Stimulated activated naive CD8-positive, alpha-beta T cell treated with anti-CD3 and anti-CD28 coated beads, Interleukin-15, amount 100 ng/mL, for 72 hours (primary cell): ENCODE measurements at regions not wholly inside any gene's neighbourhood (a gene's known extent, or its start where the extent isn't known, plus 50 kb on each side); places are given as distances from the start of the nearest gene placed in this dataset.
"Not testable (repeated sequence)": the region's sequence is repeated elsewhere in the genome, so short reads cannot be mapped to it uniquely, and the experiment has no call there.

ENCODE experiments used
- ATAC-seq: fragments of 150-1000 bp; cut with Tn5 transposase; 2 replicates; pipeline ENCODE4 v1.10.0; 2021; ENCODE audit warnings: mild to moderate bottlenecking, moderate library complexity
- DNase-seq, 2 donors: peaks; one replicate each; pipeline ENCODE4 v3.0.0; 2021 to 2022
- H3K27ac Mint-ChIP-seq, 2 donors: one replicate each; pipeline ENCODE4 v1.8.0; 2022; ENCODE audit warnings: mild to moderate bottlenecking in 2 of 2, mixed read lengths in 2 of 2, moderate library complexity in 2 of 2
- H3K27me3 Mint-ChIP-seq: one replicate; pipeline ENCODE4 v1.8.0; 2022; ENCODE audit warnings: mixed read lengths
- H3K4me1 Mint-ChIP-seq: one replicate; pipeline ENCODE4 v1.8.0; 2022; ENCODE audit warnings: mild to moderate bottlenecking, mixed read lengths
- H3K4me3 Mint-ChIP-seq, 2 donors: one replicate each; pipeline ENCODE4 v1.8.0; 2022; ENCODE audit warnings: mild to moderate bottlenecking in 2 of 2, mixed read lengths in 2 of 2, moderate library complexity in 1 of 2
- H3K9me3 Mint-ChIP-seq, 2 donors: one replicate each; pipeline ENCODE4 v1.8.0; 2022; ENCODE audit warnings: mixed read lengths in 2 of 2

DNA sequence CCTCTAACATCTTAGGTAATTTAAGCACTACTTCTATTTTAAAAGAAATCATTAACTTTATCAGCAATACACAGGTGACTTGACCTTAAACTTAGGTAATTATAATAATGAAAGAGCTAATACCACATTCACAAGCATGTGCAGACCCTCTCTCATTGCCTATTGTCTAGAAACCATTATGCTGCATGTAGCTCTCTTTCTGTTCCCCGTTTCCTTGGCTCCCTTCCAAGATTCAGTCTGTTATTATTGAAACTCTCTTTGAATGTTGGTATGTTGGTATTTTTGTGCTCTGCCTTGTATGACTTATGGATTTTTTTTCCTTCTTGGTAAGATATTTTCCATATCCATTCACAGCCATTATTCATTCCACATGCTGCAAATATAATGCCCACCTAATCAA lies 201.2 kb downstream of the CDCA7 start:
- H3K4me3 Mint-ChIP-seq: no peak overlapping the region
- no peaks in the 10 kb centered on the region for H3K4me1 Mint-ChIP-seq
- peaks cover 32% of the 10 kb centered on the region for H3K27me3 Mint-ChIP-seq
- ATAC-seq (no peak), DNase-seq (no peak)
- peaks cover 0 to 5% of the 10 kb centered on the region in 2 donors for H3K9me3 Mint-ChIP-seq
- H3K27ac Mint-ChIP-seq: no peak overlapping the region

DNA sequence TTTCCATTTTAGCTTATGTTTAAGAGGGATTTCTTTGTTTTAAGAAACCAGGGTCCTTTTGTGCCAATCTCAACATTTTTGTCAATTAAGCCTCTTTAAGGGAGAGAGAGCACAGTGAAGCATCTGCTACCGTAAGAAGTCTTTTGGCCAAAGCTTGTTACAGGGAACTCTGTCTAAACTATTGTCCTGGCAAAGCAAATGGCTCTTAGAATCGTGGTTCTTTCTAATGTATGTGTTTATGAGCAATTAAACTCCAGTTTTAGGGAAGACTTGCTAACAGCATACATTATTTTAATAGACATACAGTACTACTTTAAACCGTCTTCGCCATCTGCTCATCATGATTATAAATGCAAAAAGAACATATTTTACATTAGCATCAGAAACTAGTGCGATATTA lies 202.1 kb downstream of the CDCA7 start:
- Mint-ChIP-seq H3K4me1 (no peaks in the 10 kb centered on the region), H3K27me3 (peaks cover 32% of the 10 kb centered on the region), H3K27ac (no peak overlapping the region), H3K9me3 (peaks cover 2 to 4% of the 10 kb centered on the region in 2 donors), H3K4me3 (no peak overlapping the region)
- ATAC-seq: no peak
- DNase-seq: no peak

DNA sequence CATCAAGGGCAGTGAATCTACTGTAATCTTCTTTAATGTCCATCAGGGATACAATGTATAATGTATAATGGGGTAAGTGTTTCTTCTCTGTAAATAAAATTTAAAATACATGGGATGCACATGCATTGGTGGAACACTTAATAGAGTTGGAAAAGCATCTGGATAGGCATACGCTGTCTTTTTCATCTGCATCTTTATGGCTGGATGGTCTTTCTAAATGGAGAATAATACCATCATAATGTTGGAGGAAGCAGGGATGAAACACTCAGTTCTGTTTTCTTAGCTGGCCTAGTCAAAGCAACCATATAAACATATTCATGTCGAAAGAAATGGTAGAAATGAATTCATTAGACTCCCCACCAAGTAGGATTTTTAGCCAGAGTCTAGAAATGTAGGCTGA lies 202.8 kb downstream of the CDCA7 start:
- peaks cover 6 to 7% of the 10 kb centered on the region in 2 donors for H3K9me3 Mint-ChIP-seq
- no peaks in the 10 kb centered on the region for H3K4me1 Mint-ChIP-seq
- H3K27me3 Mint-ChIP-seq: peaks cover 32% of the 10 kb centered on the region

DNA sequence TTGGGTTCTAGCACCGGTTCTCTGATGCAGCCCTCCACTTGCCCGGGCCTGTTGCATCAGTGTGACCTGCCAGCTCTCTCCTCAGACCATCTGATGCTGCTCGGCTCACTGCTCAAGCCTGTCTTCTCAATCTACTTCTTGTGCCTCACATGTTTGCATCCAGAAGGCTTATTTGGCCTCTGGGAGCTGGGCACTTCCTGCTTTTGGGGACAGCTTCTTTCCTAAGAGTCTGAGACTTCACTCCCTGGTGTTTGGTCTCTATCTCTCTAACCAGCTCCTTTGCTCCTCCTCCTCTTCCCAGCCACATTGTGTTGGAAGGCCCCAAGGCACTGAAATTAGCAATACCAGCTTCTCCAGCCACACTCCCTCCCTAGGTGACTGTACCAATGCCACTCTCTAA lies 212.8 kb downstream of the CDCA7 start:
- DNase-seq (no peak), ATAC-seq (no peak)
- Mint-ChIP-seq H3K4me3 (no peak overlapping the region), H3K27me3 (peaks cover 37% of the 10 kb centered on the region), H3K9me3 (peaks cover 0 to 12% of the 10 kb centered on the region in 2 donors), H3K4me1 (peaks cover 6% of the 10 kb centered on the region), H3K27ac (peak overlapping the region in 1 of 2 donors; percentile 68)

More for the DNA sequence above, 202.8 kb downstream of the CDCA7 start:
- no peak overlapping the region for H3K4me3 Mint-ChIP-seq
- no peak overlapping the region for H3K27ac Mint-ChIP-seq
- no peak for ATAC-seq
- no peak for DNase-seq

GRCh38 chr2:173568054-173568453 lies 213.4 kb downstream of the CDCA7 start:
- H3K4me1 Mint-ChIP-seq: peaks cover 6% of the 10 kb centered on the region
- peaks cover 31% of the 10 kb centered on the region for H3K27me3 Mint-ChIP-seq
- H3K27ac Mint-ChIP-seq: no peak overlapping the region
- peak; percentile 31 for ATAC-seq
- peaks cover 0 to 7% of the 10 kb centered on the region in 2 donors for H3K9me3 Mint-ChIP-seq
- DNase-seq: no peak
- H3K4me3 Mint-ChIP-seq: no peak overlapping the region

DNA sequence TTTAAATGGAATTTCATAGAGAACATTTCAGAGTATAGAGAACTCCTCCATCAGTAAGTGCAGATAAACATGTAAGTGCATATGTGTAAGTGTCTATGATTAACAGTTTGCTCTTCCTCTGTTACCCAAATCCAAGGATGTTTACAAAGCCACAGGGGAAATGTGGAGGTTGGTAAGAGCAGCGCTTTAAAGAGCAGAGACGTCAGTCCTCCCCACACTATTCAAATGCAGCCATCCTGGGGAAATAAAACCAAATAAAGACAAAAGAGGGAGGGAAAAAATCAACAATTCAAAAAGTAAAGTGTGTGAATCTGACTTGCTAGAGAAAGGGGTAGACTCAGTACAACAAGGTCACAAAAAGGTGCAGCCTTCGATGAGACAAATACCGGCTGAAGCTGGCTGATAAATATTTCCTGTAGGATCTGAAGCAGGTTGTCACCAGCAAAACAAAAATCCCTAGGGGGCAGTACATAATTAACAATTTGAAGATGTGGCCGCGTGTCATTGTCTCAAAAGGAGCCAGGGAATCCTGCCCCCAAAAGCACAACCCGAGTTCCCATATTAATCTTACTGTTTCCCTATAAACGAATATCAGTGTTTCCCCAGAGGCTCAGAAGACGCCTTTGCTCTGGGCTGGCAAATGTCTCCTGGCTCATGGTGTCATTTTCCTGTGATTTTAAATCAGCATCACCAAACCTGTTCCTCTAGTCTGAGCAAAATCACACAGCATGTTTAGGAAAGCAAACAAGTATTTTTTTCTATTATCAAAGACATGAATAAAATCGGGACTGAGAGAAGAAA lies 216.5 kb downstream of the CDCA7 start:
- ATAC-seq (no peak), DNase-seq (no peak)
- Mint-ChIP-seq H3K9me3 (peaks cover 4 to 23% of the 10 kb centered on the region in 2 donors), H3K27ac (no peak overlapping the region), H3K4me3 (no peak overlapping the region), H3K4me1 (peaks cover 12% of the 10 kb centered on the region), H3K27me3 (peaks cover 31% of the 10 kb centered on the region)

DNA sequence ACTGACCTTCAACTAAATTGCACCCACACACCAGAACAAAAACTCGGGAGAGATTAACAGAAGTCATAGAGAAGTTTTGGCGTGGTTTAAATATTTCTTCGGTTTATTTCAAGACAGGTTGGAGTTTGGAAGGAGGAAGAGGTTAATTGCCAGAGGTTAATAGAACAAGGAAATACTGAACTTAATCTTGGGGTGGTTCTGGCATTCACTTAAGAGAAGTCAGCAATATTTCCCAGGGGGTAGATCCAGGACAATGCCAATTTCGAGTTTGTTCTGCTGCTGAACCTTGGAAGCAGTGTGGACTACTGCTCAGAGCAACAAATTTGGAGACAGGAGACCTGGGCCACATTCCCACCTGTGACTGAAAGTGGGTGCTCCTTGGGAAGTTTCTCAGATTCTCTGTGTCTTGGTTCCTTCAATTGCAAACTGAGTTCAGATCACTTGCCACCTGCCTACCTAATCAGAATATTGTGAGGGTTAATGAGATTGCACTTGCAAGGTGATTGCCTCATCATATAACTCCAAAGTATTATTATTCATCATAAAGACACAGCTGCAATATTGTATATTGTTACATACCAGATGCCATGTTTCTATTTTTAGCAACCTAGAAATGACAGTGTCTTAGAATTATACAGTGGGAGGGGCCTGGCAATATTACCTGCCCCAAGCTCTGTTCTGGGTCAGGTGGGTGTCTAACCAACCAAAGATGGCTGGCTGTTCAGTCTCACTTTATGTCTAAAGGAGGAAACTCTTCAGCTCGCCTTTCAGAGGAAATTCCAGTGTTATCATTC lies 217.4 kb downstream of the CDCA7 start:
- Mint-ChIP-seq H3K27ac (no peak overlapping the region), H3K27me3 (peaks cover 31% of the 10 kb centered on the region), H3K9me3 (peaks cover 4 to 23% of the 10 kb centered on the region in 2 donors), H3K4me3 (no peak overlapping the region), H3K4me1 (peaks cover 12% of the 10 kb centered on the region)
- DNase-seq (no peak), ATAC-seq (no peak)

- DNase-seq (no peak), ATAC-seq (no peak)
- Mint-ChIP-seq H3K27ac (no peak overlapping the region), H3K4me3 (no peak overlapping the region), H3K4me1 (peaks cover 12% of the 10 kb centered on the region), H3K9me3 (peaks cover 4 to 23% of the 10 kb centered on the region in 2 donors), H3K27me3 (peaks cover 25% of the 10 kb centered on the region)
Observed at GRCh38 chr2:173572848-173573247, 218.2 kb downstream of the CDCA7 start.

- DNase-seq: not testable (repeated sequence)
Observed at GRCh38 chr2:173573782-173574181, 219.1 kb downstream of the CDCA7 start.

DNA sequence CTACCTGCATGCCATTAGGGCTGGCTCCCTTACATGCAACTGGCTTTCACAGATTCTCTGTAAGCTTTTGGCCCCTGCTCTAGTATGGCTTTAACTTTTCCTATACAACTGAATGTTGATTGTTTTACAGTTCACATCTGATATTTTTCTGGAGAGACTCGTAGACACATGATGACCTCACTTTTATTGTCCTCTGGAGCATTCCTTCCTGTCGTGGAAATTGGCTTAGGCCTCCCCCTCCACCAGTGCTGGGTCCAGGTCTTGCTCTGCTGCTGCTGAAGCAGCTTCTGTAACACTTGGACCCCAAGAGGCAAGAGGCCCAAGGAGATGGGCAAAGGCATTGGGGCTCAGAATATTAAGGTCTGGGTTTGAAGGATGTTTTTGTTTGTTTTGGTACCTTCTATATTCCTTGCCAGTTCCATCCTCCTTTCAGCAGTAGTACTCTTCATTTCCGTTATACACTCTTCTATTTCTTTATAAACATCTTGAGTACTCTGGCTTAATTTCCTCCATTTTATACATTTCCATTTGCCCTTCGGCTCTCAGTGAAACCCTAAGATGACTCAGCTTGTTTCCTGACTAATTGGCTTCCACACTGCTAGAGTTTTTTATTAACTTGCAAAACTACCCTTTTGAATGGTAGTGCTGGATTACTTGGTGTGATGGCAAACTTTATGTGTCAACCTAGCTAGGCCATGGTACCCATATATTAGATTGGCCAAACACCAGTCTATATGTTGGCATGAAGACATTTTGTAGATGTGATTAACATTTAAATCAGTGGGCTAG lies 219.8 kb downstream of the CDCA7 start:
- ATAC-seq: no peak
- Mint-ChIP-seq H3K27ac (no peak overlapping the region), H3K27me3 (peaks cover 23% of the 10 kb centered on the region), H3K4me1 (peaks cover 12% of the 10 kb centered on the region), H3K9me3 (peaks cover 4 to 23% of the 10 kb centered on the region in 2 donors), H3K4me3 (no peak overlapping the region)
- DNase-seq: no peak

More at GRCh38 chr2:173573782-173574181, 219.1 kb downstream of the CDCA7 start:
- ATAC-seq, H3K4me3 Mint-ChIP-seq, H3K27ac Mint-ChIP-seq: not testable (repeated sequence)
- Mint-ChIP-seq H3K27me3 (peaks cover 23% of the 10 kb centered on the region), H3K9me3 (peaks cover 4 to 23% of the 10 kb centered on the region in 2 donors), H3K4me1 (peaks cover 12% of the 10 kb centered on the region)

GRCh38 chr2:173578404-173579107 lies 223.9 kb downstream of the CDCA7 start:
- peaks cover 6% of the 10 kb centered on the region for H3K4me1 Mint-ChIP-seq

DNA sequence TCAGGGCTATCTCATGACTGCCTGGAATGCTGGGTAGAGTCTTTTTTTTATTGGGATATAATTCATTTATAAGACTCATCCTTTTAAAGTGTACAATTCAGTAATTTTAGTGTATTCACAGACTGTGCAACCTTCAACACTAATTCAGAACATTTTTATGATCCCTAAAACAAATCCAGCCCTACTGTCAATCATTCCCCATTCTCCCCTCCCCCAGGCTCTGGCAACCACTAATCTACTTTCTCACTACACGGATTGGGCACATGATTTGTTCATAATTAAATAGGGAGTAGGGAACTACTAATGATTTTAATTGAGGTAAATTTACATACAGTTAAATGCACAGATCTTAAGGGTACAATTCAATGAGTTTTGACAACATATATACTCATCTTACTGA lies 225.7 kb downstream of the CDCA7 start:
- H3K9me3 Mint-ChIP-seq: peaks cover 4 to 6% of the 10 kb centered on the region in 2 donors
- no peak for ATAC-seq
- no peak for DNase-seq
- H3K27me3 Mint-ChIP-seq: peaks cover 7% of the 10 kb centered on the region
- H3K4me3 Mint-ChIP-seq: no peak overlapping the region
- no peaks in the 10 kb centered on the region for H3K4me1 Mint-ChIP-seq
- no peak overlapping the region for H3K27ac Mint-ChIP-seq

More at GRCh38 chr2:173578404-173579107, 223.9 kb downstream of the CDCA7 start:
- Mint-ChIP-seq H3K27me3 (peaks cover 7% of the 10 kb centered on the region), H3K27ac (no peak overlapping the region), H3K9me3 (peaks cover 4 to 22% of the 10 kb centered on the region in 2 donors), H3K4me3 (no peak overlapping the region)
- ATAC-seq: no peak
- no peak for DNase-seq

GRCh38 chr2:173580956-173581355 lies 226.3 kb downstream of the CDCA7 start:
- no peak for ATAC-seq
- Mint-ChIP-seq H3K4me1 (no peaks in the 10 kb centered on the region), H3K9me3 (no peaks in the 10 kb centered on the region), H3K27ac (no peak overlapping the region), H3K27me3 (peaks cover 7% of the 10 kb centered on the region), H3K4me3 (no peak overlapping the region)
- no peak for DNase-seq

DNA sequence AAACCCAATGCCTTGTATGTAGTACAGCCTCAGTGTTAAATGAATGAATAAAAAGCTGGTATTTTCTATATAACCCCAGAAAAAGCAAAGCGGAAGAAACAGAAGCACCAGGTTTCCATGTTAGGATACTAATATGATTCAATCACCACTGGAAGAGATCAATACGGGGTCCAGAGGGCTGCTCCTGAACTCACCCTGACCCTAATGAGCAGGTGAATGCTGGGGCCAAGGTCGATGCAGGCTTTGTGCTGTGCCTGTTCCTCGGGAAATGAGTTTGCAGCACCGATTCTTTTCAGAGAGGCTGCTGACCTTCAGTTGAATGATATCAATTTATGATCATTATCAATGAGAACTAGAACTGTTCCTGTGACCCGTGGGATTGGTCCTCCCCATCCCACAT lies 228.5 kb downstream of the CDCA7 start:
- H3K4me3 Mint-ChIP-seq: no peak overlapping the region

GRCh38 chr2:173584000-173584399 lies 229.3 kb downstream of the CDCA7 start:
- no peak for ATAC-seq
- H3K4me1 Mint-ChIP-seq: no peaks in the 10 kb centered on the region
- H3K27me3 Mint-ChIP-seq: peaks cover 22% of the 10 kb centered on the region
- DNase-seq: no peak
- H3K27ac Mint-ChIP-seq: no peak overlapping the region
- H3K4me3 Mint-ChIP-seq: no peak overlapping the region
- H3K9me3 Mint-ChIP-seq: no peaks in the 10 kb centered on the region

More for the DNA sequence above, 228.5 kb downstream of the CDCA7 start:
- H3K4me1 Mint-ChIP-seq: no peaks in the 10 kb centered on the region
- no peak for ATAC-seq
- no peak for DNase-seq
- peaks cover 14% of the 10 kb centered on the region for H3K27me3 Mint-ChIP-seq
- H3K9me3 Mint-ChIP-seq: no peaks in the 10 kb centered on the region
- H3K27ac Mint-ChIP-seq: no peak overlapping the region
